ENCODE measurements at regions not wholly inside any gene's neighbourhood (a gene's known extent, or its start where the extent isn't known, plus 50 kb on each side); places are given as distances from the start of the nearest gene placed in this dataset.

DNA sequence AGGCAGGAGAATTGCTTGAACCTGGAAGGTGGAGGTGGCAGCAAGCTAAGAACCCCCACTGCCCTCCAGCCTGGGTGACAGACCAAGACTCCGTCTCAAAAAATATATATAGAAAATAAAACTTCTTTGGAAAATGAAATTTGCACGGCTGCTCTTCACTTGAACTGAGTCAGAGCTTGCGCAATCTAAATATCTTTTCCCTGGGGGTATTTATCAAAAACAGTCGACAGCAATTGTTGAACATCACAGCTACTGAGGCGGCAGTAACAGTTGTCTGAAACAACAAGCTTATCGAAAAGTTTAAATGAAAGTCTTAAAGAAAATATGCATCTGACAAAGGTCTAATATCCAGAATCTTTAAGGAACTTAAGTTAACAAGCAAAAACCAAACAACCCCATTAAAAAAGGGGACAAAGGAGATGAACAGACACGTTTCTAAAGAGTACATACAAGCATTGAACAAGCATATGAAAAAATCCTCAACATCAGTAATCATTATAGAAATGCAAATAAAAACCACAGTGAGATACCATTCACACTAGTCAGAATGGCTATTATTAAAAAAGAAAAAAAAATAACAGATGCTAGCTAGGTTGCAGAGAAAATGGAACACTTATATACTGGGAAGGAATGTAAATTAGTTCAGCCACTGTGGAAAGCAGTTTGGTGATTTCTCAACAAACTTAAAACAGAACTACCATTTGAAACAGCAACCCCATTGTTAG, 153.6 kb upstream of the CDH9 start:
- no peak for ATAC-seq
- no peak for DNase-seq (ENCODE audit: low spot score)
- no peak overlapping the region for H2AFZ ChIP-seq

GRCh38 chr5:27172693-27173092, 134.3 kb upstream of the CDH9 start:
- DNase-seq (ENCODE audit: low spot score), result no peak
- H3F3A ChIP-seq (replicated peaks; ENCODE audit: low read depth), result no peaks in the 10 kb centered on the region
- H3K4me1 ChIP-seq (ENCODE audit: insufficient read depth), result no peaks in the 10 kb centered on the region
- no peak for ATAC-seq
- Mint-ChIP-seq H3K27ac (no peak overlapping the region), H3K4me3 (no peak overlapping the region), H3K9me3 (no peaks in the 10 kb centered on the region), H3K36me3 (ENCODE audit: low read depth) (no peaks in the 10 kb centered on the region), H3K4me1 (no peaks in the 10 kb centered on the region), H3K27me3 (ENCODE audit: insufficient read depth, low read depth, poor library complexity) (no peaks in the 10 kb centered on the region)
- H3K79me2 ChIP-seq (replicated peaks; ENCODE audit: insufficient read depth), result no peaks in the 10 kb centered on the region
- no peaks in the 10 kb centered on the region for H3K36me3 ChIP-seq (ENCODE audit: insufficient read depth)
- no peaks in the 10 kb centered on the region for H4K20me1 ChIP-seq (replicated peaks; ENCODE audit: insufficient read depth)
- H2AFZ ChIP-seq, result no peak overlapping the region
- no peak overlapping the region for H3K4me2 ChIP-seq
- H3K27ac ChIP-seq (ENCODE audit: low read depth), result no peak overlapping the region
- no peak overlapping the region for H3K4me3 ChIP-seq
- H3K9me2 ChIP-seq (ENCODE audit: insufficient read depth), result no peaks in the 10 kb centered on the region
- no peaks in the 10 kb centered on the region for H3K27me3 ChIP-seq (ENCODE audit: insufficient read depth)
- TF ChIP-seq CREB1 (CRISPR knock-in tag; IDR thresholded peaks at IDR 0.05; ENCODE audit: low read depth) (no peak), STAT1 (IDR thresholded peaks at IDR 0.05; ENCODE audit: unreplicated experiment) (no peak), NANOG (IDR thresholded peaks at IDR 0.05; ENCODE audit: borderline replicate concordance) (no peak), ETS1 (IDR thresholded peaks at IDR 0.05) (no peak), POLR2AphosphoS5 (IDR thresholded peaks at IDR 0.05; ENCODE audit: low read depth) (no peak), JUNB (IDR thresholded peaks at IDR 0.05; ENCODE audit: unreplicated experiment) (no peak), ZNF462 (CRISPR knock-in tag; IDR thresholded peaks at IDR 0.05) (no peak), EZH2 (IDR thresholded peaks at IDR 0.05; ENCODE audit: low read depth, unreplicated experiment) (no peak), EZH2phosphoT487 (IDR thresholded peaks at IDR 0.05; ENCODE audit: unreplicated experiment) (no peak), ZNF331 (CRISPR knock-in tag; IDR thresholded peaks at IDR 0.05; ENCODE audit: low read depth) (no peak), REST (IDR thresholded peaks at IDR 0.05; ENCODE audit: unreplicated experiment) (no peak)

More for the DNA sequence above, 153.6 kb upstream of the CDH9 start:
- Mint-ChIP-seq H3K27me3 (ENCODE audit: insufficient read depth, low read depth, poor library complexity) (no peaks in the 10 kb centered on the region), H3K36me3 (ENCODE audit: low read depth) (no peaks in the 10 kb centered on the region), H3K9me3 (peaks cover 6% of the 10 kb centered on the region; the same call in 1 of the 3 replicates), H3K4me3 (no peak overlapping the region), H3K27ac (no peak overlapping the region), H3K4me1 (no peaks in the 10 kb centered on the region)
- no peaks in the 10 kb centered on the region for H4K20me1 ChIP-seq (replicated peaks; ENCODE audit: insufficient read depth)
- TF ChIP-seq ZNF331 (CRISPR knock-in tag; IDR thresholded peaks at IDR 0.05; ENCODE audit: low read depth), result no peak
- no peak overlapping the region for H3K4me3 ChIP-seq
- H3K4me2 ChIP-seq, result no peak overlapping the region
- no peak overlapping the region for H3K27ac ChIP-seq (ENCODE audit: low read depth)
- no peaks in the 10 kb centered on the region for H3K27me3 ChIP-seq (ENCODE audit: insufficient read depth)
- no peaks in the 10 kb centered on the region for H3K4me1 ChIP-seq (ENCODE audit: insufficient read depth)
- H3F3A ChIP-seq (replicated peaks; ENCODE audit: low read depth), result no peaks in the 10 kb centered on the region
- no peaks in the 10 kb centered on the region for H3K79me2 ChIP-seq (replicated peaks; ENCODE audit: insufficient read depth)
- no peaks in the 10 kb centered on the region for H3K9me2 ChIP-seq (ENCODE audit: insufficient read depth)
- no peaks in the 10 kb centered on the region for H3K36me3 ChIP-seq (ENCODE audit: insufficient read depth)

Measured in GM23338 (cell line).